Heart left ventricle (tissue), 16 donors: ENCODE measurements at regions not wholly inside any gene's neighbourhood (a gene's known extent, or its start where the extent isn't known, plus 50 kb on each side); places are given as distances from the start of the nearest gene placed in this dataset.
"Not testable (repeated sequence)": the region's sequence is repeated elsewhere in the genome, so short reads cannot be mapped to it uniquely, and the experiment has no call there.

Source experiments
- ATAC-seq, 4 donors: fragments of 200-7000 bp; cut with Tn5 transposase; one replicate each; pipeline ENCODE4 v1.9.1; 2020 to 2022; ENCODE audit warnings: moderate library complexity in 4 of 4, mild to moderate bottlenecking in 3 of 4, moderate number of reproducible peaks in 1 of 4
- DNase-seq, 5 donors: peaks; one replicate each; pipeline ENCODE4 v3.0.0-alpha.2; 2020
- H3K27ac ChIP-seq, 12 donors: fragments of 200-600 bp; sonication (generic) in 4 of 12; one replicate each; pipeline versions ENCODE4 v1.5.0 to v1.8.0; 2016 to 2022; ENCODE audit warnings: mild to moderate bottlenecking in 2 of 12
- H3K27me3 ChIP-seq, 9 donors: fragments of 200-600 bp; sonication (generic) in 2 of 9; one replicate each; pipeline versions ENCODE4 v1.5.1 to v1.8.0; 2016 to 2022; ENCODE audit warnings: mild to moderate bottlenecking in 3 of 9
- H3K36me3 ChIP-seq, 9 donors: fragments of 200-600 bp; sonication (generic) in 2 of 9; one replicate each; pipeline versions ENCODE4 v1.5.0 to v1.8.0; 2018 to 2022; ENCODE audit warnings: mild to moderate bottlenecking in 2 of 9
- H3K4me1 ChIP-seq, 12 donors: fragments of 200-600 bp; sonication (generic) in 4 of 12; one replicate each; pipeline versions ENCODE4 v1.5.0 to v1.8.0; 2016 to 2022; ENCODE audit warnings: mild to moderate bottlenecking in 3 of 12
- H3K4me3 ChIP-seq, 12 donors: fragments of 200-600 bp; sonication (generic) in 4 of 12; one replicate each; pipeline versions ENCODE4 v1.5.0 to v1.8.0; 2017 to 2022; ENCODE audit warnings: mild to moderate bottlenecking in 9 of 12, moderate library complexity in 4 of 12
- H3K9me3 ChIP-seq, 12 donors: fragments of 200-600 bp; sonication (generic) in 4 of 12; one replicate each; pipeline versions ENCODE4 v1.5.0 to v1.8.0; 2016 to 2022; ENCODE audit warnings: mild to moderate bottlenecking in 1 of 12
- CTCF ChIP-seq, 12 donors: fragments of 200-600 bp; sonication (generic) in 4 of 12; IDR thresholded peaks; one replicate each; pipeline versions ENCODE4 v1.5.0 to v1.8.0; 2018 to 2022; ENCODE audit warnings: antibody characterized with exemption in 12 of 12, mild to moderate bottlenecking in 5 of 12
- POLR2A ChIP-seq, 2 donors: fragments of 450-650 bp; IDR thresholded peaks; one replicate each; pipeline ENCODE4 v1.6.1; 2017; ENCODE audit warnings: antibody characterized with exemption in 2 of 2, mild to moderate bottlenecking in 2 of 2, moderate library complexity in 2 of 2
- WGBS, 4 donors: extraction: QIAGEN DNeasy Blood & Tissue Kit in 2 of 4; methylation state at CpG; one replicate each; pipeline versions ENCODE4 v1.1.5 to v1.1.7; 2013 to 2018; 5-methylcytosine and 5-hydroxymethylcytosine counted together
- intact Hi-C, 10 donors: fragments of 100-400 bp; cut with DNase I; formaldehyde crosslinking; loops; one replicate each; pipeline versions ENCODE4 v1.11.1 to v1.14.2; 2022
- donor health status: ischemic (EF 13 %, LVEDD 7.1; RV severe dilation, severe dysfunction).
- donor health status: healthy with polysubstance abuse.
- donor health status: DM: no; HTN: yes; CAD: no.
- donor health status: DM: no; HTN: no; CAD: no.
- donor health status: ischemic (EF 25% LVEDD 6.9; RV normal size, moderate dysfunction).
- donor health status: ischemic (EF 25% LVEDD 5.7; RV mildly dilated, moderate dysfunction).
- donor health status: healthy.
- donor health status: DM: yes; HTN: yes; CAD: no.
- donor health status: ischemic (EF 35%, LVEDD 5.7; RV mildly dilated, moderate dysfunction).
- donor health status: nonischemic (EF 11% LVEDD 7.7; RV severe dilation, severe dysfunction).
- donor health status: DM: yes; HTN: yes; CAD: no.
- donor health status: PGD.
- donor health status: ischemic (EF 29% LVEDD 5.4; RV normal size, mild dysfunction).
- donor health status: nonischemic (EF 23%, LVEDD 6.1; RV moderate dilation, normal function).

- no peak for ATAC-seq
- 12 to 23% (median 16%) methylated on average over 3 of the region's 3 CpGs for WGBS, 4 donors
- Histone ChIP-seq H3K9me3 (no peaks in the 10 kb centered on the region), H3K27ac (no peak overlapping the region), H3K4me1 (no peaks in the 10 kb centered on the region), H3K36me3 (no peaks in the 10 kb centered on the region), H3K27me3 (no peaks in the 10 kb centered on the region), H3K4me3 (no peak overlapping the region)
- no peak for TF ChIP-seq CTCF (IDR thresholded peaks at IDR 0.05)
- TF ChIP-seq POLR2A (IDR thresholded peaks at IDR 0.05), result no peak
- DNase-seq, result no peak
- intact Hi-C loops, result no loop called here
These were observed 189.7 kb downstream of the ACTR3B start for GRCh38 chr7:152949253-152949652.

- H3K9me3 ChIP-seq, result no peaks in the 10 kb centered on the region
- WGBS, 4 donors, result 54 to 64% (median 56%) methylated on average over 4 of the region's 4 CpGs
- H3K27me3 ChIP-seq, result no peaks in the 10 kb centered on the region
- ATAC-seq (no peak), DNase-seq (no peak)
- TF ChIP-seq POLR2A (IDR thresholded peaks at IDR 0.05) (no peak), CTCF (IDR thresholded peaks at IDR 0.05) (no peak)
- intact Hi-C loops, result no loop called here
- H3K36me3 ChIP-seq, result no peaks in the 10 kb centered on the region
- H3K4me1 ChIP-seq, result no peaks in the 10 kb centered on the region
- H3K4me3 ChIP-seq, result no peak overlapping the region
- H3K27ac ChIP-seq, result no peak overlapping the region
These were observed 190.2 kb downstream of the ACTR3B start for GRCh38 chr7:152949790-152950189.

- H3K36me3 ChIP-seq, result no peaks in the 10 kb centered on the region
- ATAC-seq, result no peak
- no peak overlapping the region for H3K4me3 ChIP-seq
- no peaks in the 10 kb centered on the region for H3K4me1 ChIP-seq
- TF ChIP-seq CTCF (IDR thresholded peaks at IDR 0.05), result no peak
- H3K27me3 ChIP-seq, result peaks cover 0 to 5% (median 0%) of the 10 kb centered on the region in 9 donors
- DNase-seq, result no peak
- H3K27ac ChIP-seq, result no peak overlapping the region
- intact Hi-C loops, result no loop called here
- 70 to 78% (median 74%) methylated on average over 4 of the region's 4 CpGs for WGBS, 4 donors
- H3K9me3 ChIP-seq, result peaks cover 0 to 4% (median 0%) of the 10 kb centered on the region in 12 donors
These were observed 196.5 kb downstream of the ACTR3B start for GRCh38 chr7:152956006-152956405.

GRCh38 chr7:152959610-152960009 is 200.1 kb downstream of the ACTR3B start:
- Histone ChIP-seq H3K27me3 (peaks cover 0 to 5% (median 0%) of the 10 kb centered on the region in 9 donors), H3K4me3 (no peak overlapping the region), H3K4me1 (no peaks in the 10 kb centered on the region), H3K36me3 (no peaks in the 10 kb centered on the region), H3K27ac (no peak overlapping the region), H3K9me3 (peaks cover 0 to 21% (median 0%) of the 10 kb centered on the region in 12 donors)
- 60 to 66% (median 62%) methylated on average over 5 of the region's 5 CpGs for WGBS, 4 donors
- TF ChIP-seq POLR2A (IDR thresholded peaks at IDR 0.05) (no peak), CTCF (IDR thresholded peaks at IDR 0.05) (no peak)
- ATAC-seq (no peak), DNase-seq (no peak)
- intact Hi-C loops, result loop anchor here in 1 of 10 donors (10.0 kb wide), 1 partner anchor 65 kb away; no protein-coding TSS in a partner anchor

GRCh38 chr7:152961796-152962195 is 202.2 kb downstream of the ACTR3B start:
- H3K27ac ChIP-seq, DNase-seq, H3K4me3 ChIP-seq, ATAC-seq, H3K27me3 ChIP-seq, H3K36me3 ChIP-seq, H3K4me1 ChIP-seq: not testable (repeated sequence)
- H3K9me3 ChIP-seq, result peaks cover 0 to 21% (median 0%) of the 10 kb centered on the region in 12 donors
- 68 to 98% (median 88%) methylated on average over 2 of the region's 2 CpGs for whole genome bisulfite sequencing, 4 donors
- intact Hi-C loops, result loop anchor here in 1 of 10 donors (10.0 kb wide), 1 partner anchor 63 kb away; no protein-coding TSS in a partner anchor
